ENCODE measurements at regions not wholly inside any gene's neighbourhood (a gene's known extent, or its start where the extent isn't known, plus 50 kb on each side); places are given as distances from the start of the nearest gene placed in this dataset.
A peak's percentile ranks its signal among the peaks of the same experiment; 100 is the strongest.

DNA sequence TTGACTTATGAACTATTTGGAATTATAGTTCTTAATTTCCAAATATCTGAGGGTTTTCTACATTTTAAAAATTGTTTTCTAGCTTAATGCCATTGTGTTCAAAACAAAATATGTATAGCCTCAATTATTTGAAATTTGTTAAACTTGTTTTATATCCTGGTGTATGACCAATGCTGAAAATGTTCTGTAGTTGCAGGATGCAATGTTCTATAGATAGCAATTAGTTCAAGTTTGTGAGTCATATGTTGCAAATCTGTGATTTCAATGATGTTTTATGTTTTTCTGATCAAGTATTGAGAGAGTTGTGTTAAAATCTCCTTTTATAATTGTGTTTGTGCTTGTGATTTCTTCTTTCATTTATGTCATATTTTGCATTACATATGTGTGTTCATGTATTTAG, 517.5 kb downstream of the ADGRL2 start:
- H3K27ac ChIP-seq: no peak overlapping the region
- no peak for DNase-seq (ENCODE audit: low spot score)
- no peak overlapping the region for H3K4me3 ChIP-seq
- TF ChIP-seq, protein P1, sequence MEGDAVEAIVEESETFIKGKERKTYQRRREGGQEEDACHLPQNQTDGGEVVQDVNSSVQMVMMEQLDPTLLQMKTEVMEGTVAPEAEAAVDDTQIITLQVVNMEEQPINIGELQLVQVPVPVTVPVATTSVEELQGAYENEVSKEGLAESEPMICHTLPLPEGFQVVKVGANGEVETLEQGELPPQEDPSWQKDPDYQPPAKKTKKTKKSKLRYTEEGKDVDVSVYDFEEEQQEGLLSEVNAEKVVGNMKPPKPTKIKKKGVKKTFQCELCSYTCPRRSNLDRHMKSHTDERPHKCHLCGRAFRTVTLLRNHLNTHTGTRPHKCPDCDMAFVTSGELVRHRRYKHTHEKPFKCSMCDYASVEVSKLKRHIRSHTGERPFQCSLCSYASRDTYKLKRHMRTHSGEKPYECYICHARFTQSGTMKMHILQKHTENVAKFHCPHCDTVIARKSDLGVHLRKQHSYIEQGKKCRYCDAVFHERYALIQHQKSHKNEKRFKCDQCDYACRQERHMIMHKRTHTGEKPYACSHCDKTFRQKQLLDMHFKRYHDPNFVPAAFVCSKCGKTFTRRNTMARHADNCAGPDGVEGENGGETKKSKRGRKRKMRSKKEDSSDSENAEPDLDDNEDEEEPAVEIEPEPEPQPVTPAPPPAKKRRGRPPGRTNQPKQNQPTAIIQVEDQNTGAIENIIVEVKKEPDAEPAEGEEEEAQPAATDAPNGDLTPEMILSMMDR (IDR thresholded peaks at IDR 0.05): no peak

DNA sequence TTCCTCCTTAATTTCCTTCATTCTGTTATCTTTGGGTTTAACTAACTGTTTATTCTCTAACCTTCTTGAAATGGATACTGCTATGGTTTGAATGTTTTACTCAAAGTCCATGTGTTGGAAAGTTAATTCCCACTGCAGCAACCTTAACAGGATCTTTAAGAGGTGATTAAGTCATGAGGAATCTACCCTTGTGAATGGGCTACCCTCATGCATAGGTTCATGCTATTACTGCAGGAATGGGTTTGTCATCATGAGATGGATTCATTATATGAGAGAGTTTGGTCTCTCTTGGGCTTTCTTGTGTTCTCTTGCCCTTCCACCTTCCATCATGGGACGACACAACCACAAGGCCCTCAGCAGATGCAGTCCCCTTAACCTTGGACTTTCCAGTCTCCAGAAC, 516.9 kb downstream of the ADGRL2 start:
- no peak for DNase-seq (ENCODE audit: low spot score)
- no peak overlapping the region for H3K27ac ChIP-seq
- no peak overlapping the region for H3K4me3 ChIP-seq
- TF ChIP-seq, protein P1 (IDR thresholded peaks at IDR 0.05): no peak

DNA sequence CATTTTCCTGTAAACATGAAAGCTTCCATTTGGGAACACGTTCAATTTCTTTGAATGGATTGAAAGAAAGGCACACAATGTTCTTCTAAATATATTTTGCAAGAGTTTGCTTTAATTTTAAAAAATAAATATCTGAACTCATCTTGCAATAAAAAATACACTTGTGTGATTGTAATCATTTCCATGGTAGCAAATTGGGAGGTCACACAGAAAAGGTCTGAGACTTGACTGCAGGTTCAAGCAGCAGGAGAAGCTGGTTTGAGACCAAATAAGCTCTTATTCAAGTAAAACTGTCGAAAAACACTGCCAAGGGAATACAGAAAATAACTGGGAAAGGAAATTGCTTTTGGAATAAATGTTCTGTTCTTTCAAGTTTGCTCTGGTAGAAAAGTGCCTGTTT, 498.9 kb downstream of the ADGRL2 start:
- Histone ChIP-seq H3K4me3 (no peak overlapping the region), H3K27ac (peak overlapping the region in 1 of 2 donors; percentile 19)
- TF ChIP-seq, protein P1 (IDR thresholded peaks at IDR 0.05): no peak
- DNase-seq (ENCODE audit: low spot score): no peak

DNA sequence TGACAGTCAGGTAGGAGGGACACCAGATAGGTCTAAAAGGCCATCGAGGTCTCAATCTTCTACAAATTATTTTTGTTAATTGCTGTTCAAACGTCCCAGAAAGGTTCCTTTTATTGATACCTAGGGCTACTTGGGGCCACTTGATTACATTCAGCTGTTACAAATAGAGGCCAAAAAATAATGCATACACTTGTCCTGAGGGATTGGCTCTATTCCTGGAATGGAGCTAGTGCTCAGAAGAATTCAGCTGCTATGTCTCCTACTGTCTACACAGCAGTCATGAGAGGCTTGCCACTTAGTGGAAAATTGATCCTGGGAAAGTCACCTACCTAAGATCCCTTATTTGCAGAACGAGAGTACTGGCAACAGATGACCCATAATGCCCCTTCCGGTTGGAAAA, 498.3 kb downstream of the ADGRL2 start:
- TF ChIP-seq, protein P1 (IDR thresholded peaks at IDR 0.05): no peak
- DNase-seq (ENCODE audit: low spot score): no peak
- H3K27ac ChIP-seq: no peak overlapping the region

DNA sequence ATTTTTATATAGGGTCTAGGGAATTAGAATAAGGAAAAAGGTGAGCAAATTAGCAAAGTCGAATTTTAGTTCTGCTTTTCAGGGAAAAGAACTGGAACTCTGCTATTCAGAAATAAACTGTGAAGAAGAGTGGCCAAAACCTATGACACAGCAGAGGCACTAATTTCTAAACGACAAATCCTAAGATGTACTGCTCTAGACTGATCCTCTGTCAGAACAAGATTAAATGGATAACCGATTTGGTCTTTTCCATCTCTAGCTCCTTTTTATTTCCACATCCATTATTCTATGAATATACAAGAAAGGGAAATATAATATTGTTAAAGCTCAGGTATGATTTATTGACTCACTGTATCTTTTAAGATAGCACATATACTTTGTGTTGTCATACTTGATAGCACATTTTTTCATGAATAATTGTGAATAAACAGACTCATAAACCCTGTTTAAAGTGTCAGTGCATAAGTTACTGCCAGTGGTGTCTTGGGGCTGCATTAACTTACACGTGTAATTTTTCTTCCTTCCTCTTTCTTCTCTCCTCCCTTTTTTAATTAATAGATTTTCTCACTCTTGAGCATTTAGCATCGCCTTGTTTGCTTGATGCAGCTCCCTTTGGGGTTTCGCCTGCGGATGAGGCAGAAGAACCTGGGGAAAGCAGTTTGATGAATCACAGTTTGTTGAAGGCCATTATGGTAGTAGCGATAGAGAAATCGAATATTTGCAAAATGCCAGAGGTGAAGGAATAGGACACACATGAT, 496.6 kb downstream of the ADGRL2 start:
- H3K4me3 ChIP-seq: no peak overlapping the region
- DNase-seq (ENCODE audit: low spot score): no peak
- H3K27ac ChIP-seq: no peak overlapping the region
- TF ChIP-seq, protein P1 (IDR thresholded peaks at IDR 0.05): no peak

More for the DNA sequence above, 498.3 kb downstream of the ADGRL2 start:
- H3K4me3 ChIP-seq: no peak overlapping the region

DNA sequence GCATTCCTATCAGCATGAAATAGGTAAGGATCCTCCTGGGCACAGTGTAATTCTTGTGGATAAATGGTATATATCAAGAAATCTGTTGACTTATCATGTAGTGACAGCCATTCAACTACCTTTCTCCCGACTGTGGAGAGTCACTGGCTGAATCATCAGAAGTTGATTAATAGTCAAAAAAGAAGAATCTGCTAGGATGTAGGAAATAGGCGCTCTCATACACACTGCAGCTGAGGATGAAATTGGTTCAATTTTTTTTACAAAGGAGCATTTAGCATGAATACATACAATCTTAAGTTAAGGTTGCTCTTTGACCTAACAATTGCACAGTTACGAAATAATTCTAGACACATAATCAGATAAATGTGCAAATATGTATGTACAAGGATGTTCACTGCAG, 486.8 kb downstream of the ADGRL2 start:
- no peak for DNase-seq (ENCODE audit: low spot score)
- no peak overlapping the region for H3K27ac ChIP-seq
- TF ChIP-seq, protein P1 (IDR thresholded peaks at IDR 0.05): no peak
- no peak overlapping the region for H3K4me3 ChIP-seq

DNA sequence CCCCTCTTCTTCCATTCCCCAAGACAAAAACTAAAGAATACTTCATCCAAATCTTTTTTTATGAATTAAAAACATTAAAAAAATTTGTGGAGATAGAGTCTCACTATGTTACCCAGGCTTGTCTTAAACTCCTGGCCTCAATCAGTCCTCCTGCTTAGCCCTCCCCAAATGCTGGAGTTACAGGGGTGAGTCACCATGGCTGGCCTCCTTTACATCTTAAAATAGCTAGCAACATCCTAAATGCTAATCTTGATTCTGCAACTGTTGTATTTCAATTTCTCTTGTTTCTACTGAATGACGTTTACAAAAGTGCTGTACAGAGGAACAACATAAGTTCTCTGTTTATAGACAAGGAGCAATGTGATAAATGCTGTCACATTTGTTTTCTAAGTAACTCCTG, 483.5 kb downstream of the ADGRL2 start:
- no peak for DNase-seq (ENCODE audit: low spot score)
- Histone ChIP-seq H3K4me3 (no peak overlapping the region), H3K27ac (no peak overlapping the region)
- TF ChIP-seq, protein P1 (IDR thresholded peaks at IDR 0.05): no peak

Measured in coronary artery (tissue), 2 donors.